Adipocyte (in vitro differentiated cells): ENCODE measurements at regions not wholly inside any gene's neighbourhood (a gene's known extent, or its start where the extent isn't known, plus 50 kb on each side); places are given as distances from the start of the nearest gene placed in this dataset.

Experiments
- DNase-seq: peaks from one replicate; pipeline ENCODE4 v3.0.0-alpha.2; 2015; ENCODE audit warnings: low read depth
- H3K27me3 ChIP-seq: replicated peaks from 2 replicates; pipeline ENCODE4 v1.7.0; 2013; ENCODE audit warnings: mild to moderate bottlenecking, low read length, moderate library complexity; ENCODE audit not compliant: control insufficient read depth, insufficient read depth
- H3K36me3 ChIP-seq: 2 replicates; pipeline ENCODE4 v1.7.0; 2013; ENCODE audit warnings: low read length, mild to moderate bottlenecking, moderate library complexity; ENCODE audit not compliant: control insufficient read depth, insufficient read depth, severe bottlenecking
- H3K4me1 ChIP-seq: 2 replicates; pipeline ENCODE4 v1.7.0; 2013; ENCODE audit warnings: mild to moderate bottlenecking, low read length, moderate library complexity; ENCODE audit not compliant: control insufficient read depth, insufficient read depth
- H3K4me3 ChIP-seq: 2 replicates; pipeline ENCODE4 v1.7.0; 2013; ENCODE audit warnings: mild to moderate bottlenecking, low read length, moderate library complexity
- H3K9ac ChIP-seq: 2 replicates; pipeline ENCODE4 v1.7.0; 2013; ENCODE audit warnings: mild to moderate bottlenecking, low read length, moderate library complexity
- H3K9me3 ChIP-seq: 2 replicates; pipeline ENCODE4 v1.7.0; 2013; ENCODE audit warnings: mild to moderate bottlenecking, low read length, moderate library complexity; ENCODE audit not compliant: control insufficient read depth

DNA sequence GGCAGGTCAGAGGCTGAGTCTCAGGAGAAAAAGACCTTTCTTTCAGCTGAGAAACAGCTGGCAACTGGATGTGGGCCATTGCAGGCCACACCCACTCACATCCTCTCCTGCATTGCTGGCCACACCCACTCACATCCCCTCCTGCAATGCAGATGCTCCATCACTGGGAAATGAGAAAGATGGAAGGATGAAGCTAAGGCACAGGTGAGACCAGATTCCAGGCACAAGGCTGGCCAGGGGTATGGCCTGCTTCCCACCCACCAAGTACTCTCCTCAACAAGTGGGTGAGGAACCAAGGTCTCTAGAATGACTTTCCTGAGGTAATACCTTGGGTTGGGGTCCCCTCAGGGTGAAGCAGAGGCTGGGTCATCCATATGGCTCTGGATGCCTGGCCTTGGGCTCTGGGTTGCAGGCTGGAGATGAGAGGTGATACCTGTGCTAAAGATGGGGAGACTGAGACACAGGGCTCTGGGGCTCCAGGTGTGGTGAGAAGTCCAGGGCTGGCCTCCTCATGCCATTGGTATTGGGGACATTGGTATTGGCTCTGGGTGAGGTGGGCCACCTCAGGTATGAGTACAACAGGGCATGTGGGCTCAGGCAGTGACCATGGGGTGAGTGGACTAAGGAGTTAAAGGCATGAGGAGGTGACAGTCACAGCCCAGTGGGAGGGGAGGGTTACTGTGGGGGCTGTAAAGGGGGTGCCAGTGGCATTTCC is 1726.8 kb downstream of the TP53TG3F start:
- Histone ChIP-seq H3K9ac (no peak overlapping the region), H3K36me3 (no peaks in the 10 kb centered on the region), H3K9me3 (no peaks in the 10 kb centered on the region), H3K27me3 (no peaks in the 10 kb centered on the region), H3K4me1 (no peaks in the 10 kb centered on the region), H3K4me3 (no peak overlapping the region)
- no peak for DNase-seq

DNA sequence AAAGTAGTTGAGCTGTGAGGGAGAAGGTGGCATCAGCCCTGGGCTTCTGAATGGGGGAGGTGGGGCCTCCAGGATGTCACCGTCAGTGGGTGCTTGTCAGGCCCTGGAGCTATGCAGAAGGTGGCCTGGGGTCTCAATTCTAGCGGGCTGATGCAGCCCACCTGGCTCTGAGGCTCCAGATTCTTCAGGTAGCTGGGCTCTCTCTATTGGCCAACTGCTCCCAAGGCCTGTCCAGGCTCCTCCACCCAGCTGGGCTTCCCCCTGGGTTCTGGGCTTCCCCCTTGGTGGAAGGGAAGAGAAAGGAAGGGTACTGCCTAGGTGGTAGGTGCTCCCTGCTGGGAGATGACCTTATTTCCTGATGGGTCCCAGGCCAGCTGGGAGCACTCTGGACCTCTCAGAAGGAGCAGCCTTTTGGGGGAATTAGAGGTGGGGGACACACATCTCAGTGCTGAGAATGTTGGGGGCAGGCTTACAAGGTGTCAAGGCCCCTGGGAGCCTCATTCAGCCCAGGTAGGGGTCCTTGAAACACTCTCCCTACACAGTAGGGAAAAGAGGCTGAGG is 1728.3 kb downstream of the TP53TG3F start:
- Histone ChIP-seq H3K4me3 (no peak overlapping the region), H3K4me1 (no peaks in the 10 kb centered on the region), H3K36me3 (no peaks in the 10 kb centered on the region), H3K9me3 (no peaks in the 10 kb centered on the region), H3K9ac (no peak overlapping the region), H3K27me3 (no peaks in the 10 kb centered on the region)
- no peak for DNase-seq

DNA sequence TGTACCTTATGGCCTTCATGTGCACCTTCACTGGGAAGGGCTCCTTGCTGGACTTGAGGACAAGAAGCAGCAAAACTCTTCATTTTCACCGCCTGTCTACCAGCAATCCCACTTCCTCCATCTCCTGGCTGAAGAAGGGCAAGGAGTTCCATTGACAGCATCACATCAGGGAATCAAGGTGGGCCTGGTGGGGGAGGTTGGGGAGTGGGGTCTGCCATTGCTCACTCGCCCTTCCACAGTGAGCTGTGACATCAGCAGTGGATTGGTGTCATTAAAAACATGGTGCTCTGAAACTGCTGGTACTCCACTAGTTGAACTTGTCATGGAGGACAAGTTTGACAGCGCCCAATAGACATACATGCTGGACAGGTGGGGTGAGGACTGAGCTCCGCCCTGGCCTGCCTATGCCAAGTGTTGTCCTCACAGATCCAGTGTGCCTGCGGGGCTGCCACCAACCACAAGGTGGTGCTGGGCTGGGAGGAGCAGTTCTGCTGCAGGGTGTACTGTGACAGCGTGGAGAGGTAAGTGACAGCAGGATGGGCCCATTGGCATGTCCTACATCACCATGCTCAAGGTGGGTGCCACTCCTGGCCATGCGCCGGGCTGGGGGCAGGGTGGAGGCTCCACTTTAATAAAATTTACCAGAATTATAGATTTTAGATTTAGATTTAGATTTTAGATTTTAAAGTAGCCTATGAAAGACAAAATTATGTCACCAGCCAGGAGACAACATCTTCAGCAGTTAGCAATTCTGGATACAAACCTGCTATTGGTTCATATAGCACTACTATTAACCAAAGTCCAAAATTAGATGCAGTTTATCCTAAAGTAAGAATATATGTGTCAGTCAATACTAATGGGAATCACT is 1729.1 kb downstream of the TP53TG3F start:
- Histone ChIP-seq H3K4me3 (no peak overlapping the region), H3K27me3 (no peaks in the 10 kb centered on the region), H3K36me3 (no peaks in the 10 kb centered on the region), H3K9me3 (no peaks in the 10 kb centered on the region), H3K4me1 (no peaks in the 10 kb centered on the region), H3K9ac (no peak overlapping the region)
- no peak for DNase-seq

DNA sequence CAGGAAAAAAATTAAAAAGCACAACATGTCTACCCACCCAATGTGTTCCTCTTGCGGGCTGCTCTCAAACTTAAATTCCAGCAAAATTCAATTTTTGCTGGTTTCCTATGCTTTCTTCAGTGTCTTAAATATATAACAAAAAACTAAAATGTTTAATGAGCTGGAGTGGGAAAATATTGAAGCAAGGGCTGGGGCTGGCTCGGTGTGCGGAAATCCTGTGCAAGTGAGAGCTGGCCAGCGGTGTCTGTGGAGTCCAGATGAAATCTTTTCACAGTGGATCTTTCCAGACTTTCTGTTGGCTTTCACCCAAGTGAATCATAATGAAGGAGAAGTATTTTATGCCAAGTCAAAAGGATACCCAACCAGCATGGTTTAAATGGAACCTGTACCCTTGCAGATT is 1733.6 kb downstream of the TP53TG3F start:
- Histone ChIP-seq H3K4me1 (no peaks in the 10 kb centered on the region), H3K9me3 (peaks cover 4% of the 10 kb centered on the region), H3K27me3 (no peaks in the 10 kb centered on the region), H3K4me3 (no peak overlapping the region), H3K9ac (no peak overlapping the region), H3K36me3 (no peaks in the 10 kb centered on the region)
- no peak for DNase-seq

DNA sequence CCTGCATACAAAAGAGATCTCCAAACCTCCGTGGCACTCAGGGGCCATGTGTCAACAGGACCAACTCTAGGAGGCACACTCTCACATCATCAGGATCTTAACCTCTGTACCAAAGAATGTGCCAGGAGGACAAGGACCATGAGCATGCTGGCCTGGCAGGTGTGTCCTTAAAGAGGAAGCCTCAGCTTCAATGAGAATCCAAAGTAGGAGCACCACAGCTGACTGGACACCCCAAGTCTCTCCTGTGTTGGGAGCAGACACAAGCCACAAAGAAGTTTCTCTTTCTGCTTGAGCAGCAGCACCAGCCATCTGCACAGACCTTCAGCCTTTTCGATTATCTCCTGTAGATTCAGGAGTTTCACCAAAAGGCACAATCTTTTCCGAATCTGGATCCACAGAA is 1734.5 kb downstream of the TP53TG3F start:
- peaks cover 4% of the 10 kb centered on the region for H3K9me3 ChIP-seq
- DNase-seq = no peak
- no peaks in the 10 kb centered on the region for H3K36me3 ChIP-seq
- no peaks in the 10 kb centered on the region for H3K27me3 ChIP-seq
- no peak overlapping the region for H3K4me3 ChIP-seq
- H3K9ac ChIP-seq = no peak overlapping the region
- H3K4me1 ChIP-seq = no peaks in the 10 kb centered on the region

DNA sequence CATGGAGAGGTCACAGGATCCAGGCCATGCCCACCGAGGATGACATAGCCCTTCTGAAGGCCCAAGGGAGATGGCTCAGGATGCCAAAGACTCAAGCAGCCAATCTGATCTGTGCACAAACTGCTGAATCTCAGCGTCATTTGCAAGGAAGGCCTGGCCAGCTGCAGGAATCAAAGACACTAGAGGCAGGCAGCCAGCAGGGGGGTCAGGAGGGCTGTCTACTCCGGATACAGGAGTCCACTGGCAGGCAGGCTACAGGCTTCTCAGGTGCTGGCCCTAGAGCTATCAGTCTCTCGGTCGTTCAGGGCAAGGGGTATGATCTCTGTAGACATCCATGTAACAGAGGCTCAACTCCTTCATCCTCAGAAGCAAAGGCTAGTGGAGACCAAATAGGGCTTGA is 1735.3 kb downstream of the TP53TG3F start:
- no peak overlapping the region for H3K4me3 ChIP-seq
- no peak for DNase-seq
- no peak overlapping the region for H3K9ac ChIP-seq
- H3K4me1 ChIP-seq = no peaks in the 10 kb centered on the region
- H3K9me3 ChIP-seq = peaks cover 4% of the 10 kb centered on the region
- H3K27me3 ChIP-seq = no peaks in the 10 kb centered on the region
- no peaks in the 10 kb centered on the region for H3K36me3 ChIP-seq

GRCh38 chr16:35195173-35195863 is 1735.9 kb downstream of the TP53TG3F start:
- Histone ChIP-seq H3K4me3 (no peak overlapping the region), H3K4me1 (no peaks in the 10 kb centered on the region), H3K9me3 (peaks cover 4% of the 10 kb centered on the region), H3K36me3 (no peaks in the 10 kb centered on the region), H3K9ac (no peak overlapping the region), H3K27me3 (no peaks in the 10 kb centered on the region)
- no peak for DNase-seq

DNA sequence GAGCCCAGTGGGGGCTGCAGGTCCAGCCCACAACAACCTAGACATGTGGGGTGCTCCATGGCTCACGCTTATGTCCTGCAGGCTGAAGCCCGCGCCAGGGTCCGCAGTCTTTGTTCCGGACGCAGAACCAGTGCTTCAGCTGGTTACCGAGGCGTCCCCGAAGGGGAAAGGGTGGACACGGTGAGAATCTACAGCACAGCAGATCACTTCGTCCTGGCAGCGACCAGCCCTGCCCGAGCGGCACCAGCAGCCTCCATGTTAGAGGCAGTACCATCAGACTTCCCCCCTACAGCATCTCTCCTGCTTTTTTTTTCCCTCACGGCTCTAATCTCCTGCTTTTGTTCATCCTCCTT is 1736.4 kb downstream of the TP53TG3F start:
- Histone ChIP-seq H3K9ac (no peak overlapping the region), H3K27me3 (no peaks in the 10 kb centered on the region), H3K9me3 (peaks cover 4% of the 10 kb centered on the region), H3K4me1 (no peaks in the 10 kb centered on the region), H3K36me3 (no peaks in the 10 kb centered on the region), H3K4me3 (no peak overlapping the region)
- no peak for DNase-seq

- Histone ChIP-seq H3K4me1 (no peaks in the 10 kb centered on the region), H3K27me3 (no peaks in the 10 kb centered on the region), H3K9ac (no peak overlapping the region), H3K36me3 (no peaks in the 10 kb centered on the region), H3K4me3 (no peak overlapping the region), H3K9me3 (peaks cover 4% of the 10 kb centered on the region)
- no peak for DNase-seq
Observed at GRCh38 chr16:35196313-35196712, 1736.9 kb downstream of the TP53TG3F start.

DNA sequence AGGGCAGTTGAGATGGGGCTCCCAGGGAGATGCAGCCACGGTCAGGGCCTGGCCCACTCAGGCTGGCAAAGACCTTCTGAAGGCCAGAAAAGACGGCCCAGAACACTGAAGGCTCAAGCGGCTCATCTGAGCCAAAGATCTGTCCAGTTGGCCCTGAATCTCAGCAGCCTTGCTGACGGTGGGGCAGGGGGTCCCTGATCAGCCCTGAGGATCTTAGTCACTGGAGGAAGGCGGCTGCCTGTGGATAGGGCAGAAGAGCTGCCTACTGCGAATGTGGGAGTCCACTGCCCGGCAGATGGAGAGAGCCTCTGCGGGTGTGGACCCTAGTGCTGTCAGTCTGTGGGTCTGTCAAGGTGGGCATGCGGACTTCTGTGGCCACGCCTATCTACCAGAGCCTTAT is 1738.2 kb downstream of the TP53TG3F start:
- peaks cover 4% of the 10 kb centered on the region for H3K9me3 ChIP-seq

More for the DNA sequence above, 1738.2 kb downstream of the TP53TG3F start:
- no peak overlapping the region for H3K9ac ChIP-seq
- no peaks in the 10 kb centered on the region for H3K27me3 ChIP-seq
- no peak overlapping the region for H3K4me3 ChIP-seq
- DNase-seq = no peak
- H3K36me3 ChIP-seq = no peaks in the 10 kb centered on the region
- H3K4me1 ChIP-seq = no peaks in the 10 kb centered on the region
